Tibial nerve (tissue), 4 donors: ENCODE measurements at regions not wholly inside any gene's neighbourhood (a gene's known extent, or its start where the extent isn't known, plus 50 kb on each side); places are given as distances from the start of the nearest gene placed in this dataset.
A peak's percentile ranks its signal among the peaks of the same experiment; 100 is the strongest.

Source experiments
- DNase-seq, 2 donors: peaks; one replicate each; pipeline ENCODE4 v3.0.0-alpha.2; 2019; ENCODE audit warnings: low spot score in 2 of 2
- H3K27ac ChIP-seq, 4 donors: fragments of 200-600 bp; sonication (generic) in 3 of 4; one replicate each; pipeline ENCODE4 v1.5.1; 2017 to 2019; ENCODE audit warnings: mild to moderate bottlenecking in 1 of 4
- H3K27me3 ChIP-seq, 2 donors: fragments of 200-600 bp; sonication (generic) in 1 of 2; one replicate each; pipeline versions ENCODE4 v1.5.1 to v1.6.0; 2017 to 2019
- H3K36me3 ChIP-seq, 3 donors: fragments of 200-600 bp; sonication (generic); one replicate each; pipeline ENCODE4 v1.5.1; 2018 to 2019
- H3K4me1 ChIP-seq, 4 donors: fragments of 200-600 bp; sonication (generic) in 3 of 4; one replicate each; pipeline ENCODE4 v1.5.1; 2017 to 2019
- H3K4me3 ChIP-seq, 4 donors: fragments of 200-600 bp; sonication (generic) in 3 of 4; one replicate each; pipeline ENCODE4 v1.5.1; 2017 to 2019; ENCODE audit warnings: mild to moderate bottlenecking in 1 of 4, moderate library complexity in 1 of 4
- H3K9me3 ChIP-seq, 4 donors: fragments of 200-600 bp; sonication (generic) in 3 of 4; one replicate each; pipeline ENCODE4 v1.5.1; 2017 to 2019
- CTCF ChIP-seq, 5 experiments: fragments of 200-600 bp in 3 of 5; fragments of 450-650 bp in 2 of 5; sonication (generic) in 3 of 5; IDR thresholded peaks; one replicate each; pipeline ENCODE4 v1.5.1; 2016 to 2019; ENCODE audit warnings: antibody characterized with exemption in 5 of 5, mild to moderate bottlenecking in 3 of 5, moderate library complexity in 2 of 5
- EP300 ChIP-seq, 2 donors: sonication (generic); formaldehyde crosslinking; IDR thresholded peaks; one replicate each; pipeline ENCODE4 v1.6.1; 2017; ENCODE audit warnings: antibody characterized with exemption in 2 of 2, mild to moderate bottlenecking in 1 of 2
- POLR2A ChIP-seq, 2 donors: fragments of 450-650 bp; IDR thresholded peaks; one replicate each; pipeline ENCODE4 v1.6.1; 2017; ENCODE audit warnings: antibody characterized with exemption in 2 of 2, mild to moderate bottlenecking in 2 of 2, moderate library complexity in 2 of 2
- WGBS, 2 donors: methylation state at CpG; one replicate each; pipeline ENCODE4 v1.1.5; 2018; 5-methylcytosine and 5-hydroxymethylcytosine counted together

- Histone ChIP-seq H3K4me1 (peaks cover 0 to 44% (median 19%) of the 10 kb centered on the region in 4 donors), H3K9me3 (peaks cover 0 to 5% (median 0%) of the 10 kb centered on the region in 4 donors), H3K27me3 (no peaks in the 10 kb centered on the region), H3K4me3 (no peak overlapping the region), H3K27ac (peak overlapping the region in 2 of 4 donors; percentile 82 to 84), H3K36me3 (no peaks in the 10 kb centered on the region)
- no peak for TF ChIP-seq POLR2A (IDR thresholded peaks at IDR 0.05)
- no peak for TF ChIP-seq CTCF (IDR thresholded peaks at IDR 0.05)
- peak in 1 of 2 donors; percentile 57 for TF ChIP-seq EP300 (IDR thresholded peaks at IDR 0.05)
- WGBS, 2 donors: 55 to 58% methylated on average over 3 of the region's 3 CpGs
- peak in 1 of 2 donors; percentile 26 for DNase-seq
These were observed 122.9 kb upstream of the SPRY2 start for GRCh38 chr13:80463673-80464352.

- DNase-seq: no peak
- peaks cover 0 to 35% (median 13%) of the 10 kb centered on the region in 4 donors for H3K4me1 ChIP-seq
- peak overlapping the region in 1 of 4 donors; percentile 40 for H3K27ac ChIP-seq
- H3K27me3 ChIP-seq: no peaks in the 10 kb centered on the region
- H3K4me3 ChIP-seq: no peak overlapping the region
- peaks cover 0 to 5% (median 0%) of the 10 kb centered on the region in 4 donors for H3K9me3 ChIP-seq
- H3K36me3 ChIP-seq: no peaks in the 10 kb centered on the region
- no peak for TF ChIP-seq CTCF (IDR thresholded peaks at IDR 0.05)
- TF ChIP-seq EP300 (IDR thresholded peaks at IDR 0.05): no peak
- no peak for TF ChIP-seq POLR2A (IDR thresholded peaks at IDR 0.05)
These were observed 121.6 kb upstream of the SPRY2 start for GRCh38 chr13:80462567-80462966.

GRCh38 chr13:80462037-80462436 lies 121.1 kb upstream of the SPRY2 start:
- Histone ChIP-seq H3K9me3 (peaks cover 0 to 5% (median 0%) of the 10 kb centered on the region in 4 donors), H3K36me3 (no peaks in the 10 kb centered on the region), H3K4me1 (peaks cover 0 to 35% (median 13%) of the 10 kb centered on the region in 4 donors), H3K27me3 (no peaks in the 10 kb centered on the region), H3K27ac (peak overlapping the region in 2 of 4 donors; percentile 29 to 40), H3K4me3 (no peak overlapping the region)
- TF ChIP-seq EP300 (IDR thresholded peaks at IDR 0.05) (no peak), POLR2A (IDR thresholded peaks at IDR 0.05) (no peak), CTCF (IDR thresholded peaks at IDR 0.05) (no peak)
- no peak for DNase-seq
- 58 to 72% methylated on average over 1 of the region's 1 CpG for WGBS, 2 donors

- WGBS, 2 donors: 46 to 49% methylated on average over 2 of the region's 2 CpGs
These were observed 117.6 kb upstream of the SPRY2 start for GRCh38 chr13:80458543-80458942.

More at GRCh38 chr13:80458543-80458942, 117.6 kb upstream of the SPRY2 start:
- peak overlapping the region in 1 of 4 donors; percentile 13 for H3K27ac ChIP-seq
- peaks cover 0 to 10% (median 3%) of the 10 kb centered on the region in 4 donors for H3K4me1 ChIP-seq
- DNase-seq: no peak
- TF ChIP-seq EP300 (IDR thresholded peaks at IDR 0.05) (no peak), POLR2A (IDR thresholded peaks at IDR 0.05) (no peak), CTCF (IDR thresholded peaks at IDR 0.05) (no peak)
- H3K4me3 ChIP-seq: no peak overlapping the region
- no peaks in the 10 kb centered on the region for H3K9me3 ChIP-seq
- H3K27me3 ChIP-seq: no peaks in the 10 kb centered on the region
- H3K36me3 ChIP-seq: no peaks in the 10 kb centered on the region
